ENCODE measurements at regions not wholly inside any gene's neighbourhood (a gene's known extent, or its start where the extent isn't known, plus 50 kb on each side); places are given as distances from the start of the nearest gene placed in this dataset.

DNA sequence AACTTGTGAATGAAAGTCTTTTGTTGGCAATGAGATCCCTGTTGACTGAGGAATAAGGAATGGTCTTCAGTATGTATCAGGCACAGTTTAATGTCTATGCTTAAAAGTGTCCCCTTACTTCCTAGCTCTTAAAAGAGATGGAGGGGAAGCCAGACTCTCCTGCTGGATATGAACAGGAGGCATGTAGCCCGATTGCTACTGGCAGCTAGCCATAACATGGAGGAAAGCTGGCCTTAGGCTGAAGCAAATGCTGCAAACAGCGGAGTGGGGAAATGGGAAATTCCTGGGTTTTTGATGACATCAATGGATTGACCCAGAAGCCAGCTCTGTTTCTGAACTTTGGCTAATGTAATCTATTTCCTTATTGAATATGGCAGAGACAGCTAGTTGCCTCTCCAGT, 266.1 kb downstream of the SLC4A3 start:
- no peak for DNase-seq (ENCODE audit: low spot score)

GRCh38 chr2:219897456-219897855, 270.0 kb downstream of the SLC4A3 start:
- no peak for DNase-seq (ENCODE audit: low spot score)

GRCh38 chr2:219901155-219901554, 273.7 kb downstream of the SLC4A3 start:
- DNase-seq (ENCODE audit: low spot score): no peak

GRCh38 chr2:219902891-219903552, 275.6 kb downstream of the SLC4A3 start:
- no peak for DNase-seq (ENCODE audit: low spot score)

- no peak for DNase-seq (ENCODE audit: low spot score)
These were observed 278.2 kb downstream of the SLC4A3 start for GRCh38 chr2:219905640-219906039.

DNA sequence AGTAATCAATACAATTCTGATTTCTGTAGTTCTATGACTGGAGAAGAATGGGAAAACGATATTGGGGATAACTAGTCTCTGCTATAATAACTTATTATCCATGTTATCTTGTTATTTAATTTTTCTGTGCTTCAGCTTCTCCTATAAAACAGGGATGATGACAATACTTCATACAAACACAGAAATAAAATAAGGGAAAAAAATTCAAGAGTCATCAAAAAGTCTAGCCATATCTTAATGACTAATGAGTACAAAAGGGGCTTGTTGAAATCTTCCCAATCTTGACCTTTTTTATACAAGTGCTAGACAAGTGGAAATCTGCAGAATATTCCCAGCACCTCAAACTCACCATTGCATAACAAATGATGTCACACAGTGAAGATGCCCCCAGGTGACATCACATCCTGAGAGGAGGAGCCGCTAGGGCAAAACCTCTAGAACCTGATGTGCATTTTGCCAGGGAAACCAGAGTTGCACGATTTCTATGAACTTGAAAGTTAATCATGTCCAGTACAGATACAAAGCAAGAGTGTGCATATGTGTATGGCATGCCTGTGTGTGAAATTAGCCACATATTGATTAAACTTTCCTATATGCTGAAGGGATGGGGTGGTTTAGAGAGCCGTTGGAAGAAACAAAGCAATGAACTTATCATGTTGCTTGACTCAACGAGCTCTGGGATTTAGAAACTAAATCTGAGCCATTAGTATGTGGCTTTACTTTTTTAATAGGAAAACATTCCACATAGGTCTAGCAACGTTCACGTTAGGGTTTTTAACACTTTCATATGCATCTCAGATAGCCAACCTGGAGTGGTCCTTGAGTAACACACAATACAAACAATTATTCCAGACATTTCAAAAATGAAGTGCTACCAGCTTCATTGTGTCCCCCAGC, 278.9 kb downstream of the SLC4A3 start:
- DNase-seq (ENCODE audit: low spot score): no peak

DNA sequence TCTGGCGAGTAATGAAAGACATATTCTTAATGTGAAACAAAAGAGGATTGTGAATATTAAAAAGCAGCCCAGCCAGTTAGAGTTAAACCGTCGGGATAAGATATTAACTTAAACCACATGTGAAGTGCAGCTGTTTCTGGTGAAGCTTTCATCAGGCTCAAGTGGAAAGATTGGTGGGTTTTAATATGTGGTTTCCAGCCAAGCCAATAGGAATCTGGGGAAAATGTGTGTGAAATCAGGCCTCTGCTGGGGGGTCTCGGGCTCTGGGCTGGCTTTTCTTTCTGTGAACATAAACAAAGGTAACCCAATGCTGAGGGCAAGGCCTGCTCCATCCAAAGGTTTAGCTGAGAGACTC, 279.6 kb downstream of the SLC4A3 start:
- DNase-seq (ENCODE audit: low spot score): no peak

DNA sequence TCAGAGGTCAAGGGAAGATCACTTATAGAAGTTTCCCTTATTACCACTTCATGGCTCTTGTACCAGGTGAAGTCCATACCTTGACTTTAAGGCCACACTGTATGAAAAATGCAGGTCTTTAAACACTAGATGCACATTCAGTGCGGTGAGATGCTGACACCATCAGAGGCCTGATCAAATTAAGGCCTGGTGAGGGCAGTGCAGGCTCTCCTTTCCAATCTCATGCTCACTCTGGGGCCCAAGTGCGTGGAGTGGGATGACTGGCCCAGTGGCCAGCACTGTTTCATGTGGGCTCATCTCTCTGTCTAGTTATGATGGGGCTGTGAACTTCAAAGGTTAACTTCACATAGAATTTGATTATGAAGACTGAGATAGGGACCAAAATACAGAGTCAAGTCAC, 281.1 kb downstream of the SLC4A3 start:
- no peak for DNase-seq (ENCODE audit: low spot score)

DNA sequence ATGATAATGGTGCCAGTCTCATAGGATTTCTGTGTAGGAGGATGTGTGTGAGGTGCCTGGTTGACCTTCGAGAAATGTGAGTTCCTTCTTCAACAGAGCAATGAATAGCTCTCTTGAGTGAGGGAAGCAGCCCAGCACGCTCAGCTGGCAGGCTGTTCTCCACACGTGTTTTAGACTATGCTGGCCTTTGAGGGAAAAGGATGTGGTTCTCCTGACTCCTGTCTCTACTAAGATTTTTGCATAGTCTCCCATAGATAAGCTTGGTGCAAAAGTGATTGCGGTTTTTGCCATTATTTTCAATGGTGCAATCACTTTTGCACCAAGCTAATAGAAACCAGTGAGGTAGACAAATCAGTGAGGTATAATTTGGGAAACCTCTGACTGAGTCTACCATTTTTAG, 284.1 kb downstream of the SLC4A3 start:
- no peak for DNase-seq (ENCODE audit: low spot score)

DNA sequence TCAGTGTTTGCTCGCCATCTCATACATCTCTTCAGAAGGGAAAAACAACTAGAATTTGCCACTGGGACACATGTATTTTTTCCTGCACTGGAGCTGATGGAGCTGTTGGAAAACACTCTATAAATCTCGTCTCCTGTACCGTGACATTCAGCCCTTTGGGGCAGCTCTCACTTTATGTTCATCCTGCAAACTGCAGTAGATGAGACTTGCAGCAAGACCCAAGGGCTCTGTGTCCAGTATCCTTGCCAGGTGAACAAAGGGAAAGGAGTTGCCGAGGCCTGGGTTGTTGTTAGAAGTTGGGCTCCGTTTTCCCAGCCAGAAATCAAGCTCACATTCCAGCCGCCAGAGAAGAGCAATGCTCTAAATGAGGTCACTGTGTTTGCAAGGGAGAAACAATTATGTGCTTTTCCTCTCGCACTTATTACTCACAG, 285.1 kb downstream of the SLC4A3 start:
- peak; percentile 25 for DNase-seq (ENCODE audit: low spot score)

- no peak for DNase-seq (ENCODE audit: low spot score)
These were observed 287.1 kb downstream of the SLC4A3 start for GRCh38 chr2:219914577-219914976.

DNA sequence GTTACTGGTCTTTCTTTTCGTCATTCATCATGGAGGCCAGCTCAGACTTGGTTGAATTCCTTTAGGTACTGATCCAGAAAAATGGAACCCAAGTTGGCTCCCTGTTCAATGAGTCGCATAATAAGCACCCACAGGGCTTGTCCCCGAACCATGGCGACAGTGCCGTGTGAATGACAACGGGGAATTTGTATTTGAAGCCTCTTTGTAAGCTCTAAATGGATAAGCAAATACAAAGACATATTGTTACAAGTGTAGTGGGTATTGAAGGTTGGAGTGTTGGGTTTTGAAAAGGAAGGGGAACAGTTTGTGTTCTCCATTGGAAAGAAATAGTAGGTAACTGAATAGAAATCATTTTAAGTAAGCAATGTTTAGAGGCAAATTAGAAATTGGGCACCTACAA, 288.9 kb downstream of the SLC4A3 start:
- DNase-seq (ENCODE audit: low spot score): no peak

GRCh38 chr2:219916726-219917440, 289.5 kb downstream of the SLC4A3 start:
- no peak for DNase-seq (ENCODE audit: low spot score)

DNA sequence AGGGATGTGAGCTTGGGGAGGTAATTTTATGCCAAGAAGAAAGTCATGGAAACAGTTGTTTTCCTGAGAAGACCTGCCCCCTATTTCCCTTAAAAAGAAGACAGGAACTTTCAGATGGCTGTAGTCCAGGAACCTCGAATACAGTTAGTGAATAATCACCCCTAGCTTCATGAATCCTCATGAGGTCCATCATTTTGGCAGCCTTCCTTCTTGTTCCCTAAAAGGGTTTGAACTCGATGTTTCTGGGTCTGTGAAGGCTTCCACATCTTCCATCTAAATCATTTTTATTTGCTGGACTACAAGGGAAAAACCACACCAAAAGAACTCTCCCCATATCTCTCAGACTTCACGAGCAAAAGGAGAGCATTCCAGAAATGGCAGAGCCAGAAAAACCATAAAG, 290.8 kb downstream of the SLC4A3 start:
- DNase-seq (ENCODE audit: low spot score): no peak

DNA sequence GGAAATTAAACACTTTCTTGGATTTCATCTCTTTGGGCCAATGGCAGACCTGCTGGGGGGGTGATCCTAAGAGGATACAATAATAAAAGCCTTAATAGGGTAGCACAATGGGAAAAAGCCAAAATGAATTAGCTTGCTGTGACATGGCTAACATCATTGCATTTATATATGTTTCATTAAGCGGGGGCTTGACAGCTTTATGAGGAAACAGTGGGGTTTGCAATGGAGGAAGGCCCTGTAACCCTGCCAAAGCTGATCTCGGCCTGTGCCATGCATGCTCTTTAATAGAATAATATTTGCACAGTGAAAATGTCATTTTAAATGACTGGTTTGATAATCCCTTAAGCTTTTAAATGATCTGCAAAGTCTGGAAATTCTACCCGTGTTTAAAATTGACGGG, 291.5 kb downstream of the SLC4A3 start:
- DNase-seq (ENCODE audit: low spot score): no peak

DNA sequence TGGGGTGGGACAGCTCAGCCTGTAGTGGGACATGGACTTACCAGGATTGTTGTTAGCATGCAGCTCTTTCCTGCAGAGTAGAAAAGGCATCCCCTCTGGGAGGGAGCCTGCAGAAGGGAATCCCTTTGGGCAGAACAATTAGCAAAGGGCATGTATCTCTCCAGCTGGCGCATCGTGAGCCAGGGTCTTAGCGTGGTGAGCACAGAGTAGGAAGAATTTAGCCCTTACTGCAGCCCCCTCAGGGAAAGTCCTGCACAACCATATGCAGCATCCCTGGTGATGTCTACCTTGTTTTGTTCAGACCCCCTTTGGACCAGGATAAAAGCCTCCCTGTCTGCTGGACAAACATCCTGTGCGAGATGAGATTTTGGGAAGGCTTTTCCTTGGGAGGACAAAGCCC, 292.1 kb downstream of the SLC4A3 start:
- DNase-seq (ENCODE audit: low spot score): no peak

- no peak for DNase-seq (ENCODE audit: low spot score)
These were observed 302.4 kb downstream of the SLC4A3 start for GRCh38 chr2:219929835-219930234.

- no peak for DNase-seq (ENCODE audit: low spot score)
These were observed 312.2 kb downstream of the SLC4A3 start for GRCh38 chr2:219939647-219940046.

GRCh38 chr2:219944866-219945265, 317.4 kb downstream of the SLC4A3 start:
- DNase-seq (ENCODE audit: low spot score): no peak

- DNase-seq (ENCODE audit: low spot score): no peak
These were observed 318.6 kb downstream of the SLC4A3 start for GRCh38 chr2:219946021-219946420.

DNA sequence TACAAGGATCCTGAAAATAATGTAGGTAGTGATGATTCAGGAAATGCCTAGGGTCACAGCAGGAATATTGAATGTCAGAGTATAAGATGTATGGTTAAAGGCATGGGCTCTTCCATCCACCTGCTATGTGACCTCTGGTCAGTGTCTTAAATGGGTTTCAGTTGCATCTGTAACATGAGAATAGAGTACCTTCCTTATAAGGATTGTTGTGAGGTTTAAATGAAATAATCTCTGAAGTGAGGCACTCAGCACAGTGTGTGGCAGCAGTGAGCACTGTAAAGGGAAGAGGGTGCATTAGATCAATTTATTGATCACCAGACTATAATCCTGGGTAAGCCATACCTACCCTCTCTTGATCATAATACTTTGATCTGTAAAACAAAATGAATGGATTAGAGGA, 319.1 kb downstream of the SLC4A3 start:
- DNase-seq (ENCODE audit: low spot score): no peak

DNA sequence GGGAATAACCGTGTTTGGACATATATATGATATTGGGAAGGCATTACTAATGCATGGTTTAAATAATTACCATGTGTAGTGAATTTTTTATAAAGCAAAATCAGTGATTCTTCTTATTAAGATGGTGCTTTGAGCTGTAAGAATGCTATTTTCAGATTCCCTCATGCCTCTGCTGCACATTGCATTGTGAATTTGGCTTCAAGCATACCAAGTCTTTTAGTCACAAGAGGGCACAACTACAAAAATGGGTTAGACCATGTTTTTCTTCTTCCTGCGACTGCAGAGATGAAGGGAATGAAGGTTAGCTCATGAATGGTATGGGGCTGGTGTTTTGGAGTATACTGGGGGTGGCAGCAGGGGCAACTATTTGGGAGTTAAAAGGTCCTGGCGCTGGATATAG, 320.1 kb downstream of the SLC4A3 start:
- DNase-seq (ENCODE audit: low spot score): no peak

- DNase-seq (ENCODE audit: low spot score): no peak
These were observed 321.6 kb downstream of the SLC4A3 start for GRCh38 chr2:219949053-219949452.
